ENCODE measurements at regions not wholly inside any gene's neighbourhood (a gene's known extent, or its start where the extent isn't known, plus 50 kb on each side); places are given as distances from the start of the nearest gene placed in this dataset.
"Not testable (repeated sequence)": the region's sequence is repeated elsewhere in the genome, so short reads cannot be mapped to it uniquely, and the experiment has no call there.

DNA sequence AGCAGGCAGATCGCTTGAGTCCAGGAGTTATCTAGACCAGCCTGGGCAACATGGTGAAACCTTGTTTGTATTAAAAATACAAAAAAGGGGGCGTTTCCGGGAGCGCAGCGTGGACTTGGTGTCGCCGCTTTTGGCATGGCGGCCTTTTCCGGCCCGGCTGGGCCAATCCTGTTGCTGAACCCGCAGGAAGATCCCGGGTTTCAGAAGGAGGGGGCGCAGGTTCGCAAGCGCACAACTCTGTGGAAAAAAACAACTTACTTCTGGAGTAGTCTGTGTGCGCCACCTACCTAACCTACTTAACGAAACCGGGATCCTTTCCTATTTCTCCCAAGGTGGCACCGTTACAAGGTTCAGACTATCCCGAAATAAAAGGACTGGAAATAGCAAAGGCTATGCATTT, 198.6 kb downstream of the MSX2 start:
- Histone ChIP-seq H3K4me2 (no peak overlapping the region), H3K9me3 (no peaks in the 10 kb centered on the region)

DNA sequence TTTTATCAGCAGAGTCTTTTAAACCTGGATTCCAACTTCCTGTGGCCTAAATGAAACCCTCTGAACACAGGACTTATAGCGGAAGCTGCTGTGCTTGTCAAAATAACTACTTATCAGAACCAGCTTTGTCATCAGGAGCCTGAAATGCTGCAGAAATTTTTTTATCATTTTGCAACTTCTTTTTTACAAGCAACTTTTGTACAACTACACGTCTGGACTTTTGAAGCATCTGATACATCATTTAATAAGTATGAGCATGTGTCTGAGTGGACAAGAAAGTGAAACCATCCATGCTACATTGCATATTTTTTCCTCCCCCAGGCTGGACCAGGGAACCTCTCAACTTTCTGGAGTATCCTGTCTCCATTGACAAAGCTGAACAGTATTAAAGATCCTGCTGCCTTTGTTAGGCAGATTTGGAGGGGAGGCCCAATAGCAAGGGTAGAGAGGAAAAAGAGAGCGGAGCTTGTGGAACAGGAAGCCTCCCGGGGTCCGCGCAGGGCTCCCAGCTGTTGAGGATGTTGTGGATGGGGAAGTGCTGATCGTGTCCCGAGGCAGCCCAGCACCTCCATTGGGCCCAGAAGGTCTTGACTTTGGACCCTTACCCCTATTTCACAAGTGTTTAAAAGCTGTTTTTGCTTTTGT, 196.6 kb downstream of the MSX2 start:
- Histone ChIP-seq H3K9ac (no peak overlapping the region), H3K27ac (no peak overlapping the region), H4K20me1 (no peaks in the 10 kb centered on the region), H3K4me2 (no peak overlapping the region), H3K27me3 (no peaks in the 10 kb centered on the region), H3K36me3 (no peaks in the 10 kb centered on the region), H3K4me3 (no peak overlapping the region), H3K4me1 (no peaks in the 10 kb centered on the region), H3K9me3 (no peaks in the 10 kb centered on the region)
- no peak for TF ChIP-seq Cebpa-rat (IDR thresholded peaks at IDR 0.05)

More for the DNA sequence above, 198.6 kb downstream of the MSX2 start:
- H3K4me1 ChIP-seq: no peaks in the 10 kb centered on the region
- no peaks in the 10 kb centered on the region for H4K20me1 ChIP-seq
- H3K9ac ChIP-seq: no peak overlapping the region
- H3K27ac ChIP-seq: no peak overlapping the region
- no peaks in the 10 kb centered on the region for H3K27me3 ChIP-seq
- TF ChIP-seq Cebpa-rat (IDR thresholded peaks at IDR 0.05): no peak
- H3K36me3 ChIP-seq: no peaks in the 10 kb centered on the region
- no peak overlapping the region for H3K4me3 ChIP-seq

DNA sequence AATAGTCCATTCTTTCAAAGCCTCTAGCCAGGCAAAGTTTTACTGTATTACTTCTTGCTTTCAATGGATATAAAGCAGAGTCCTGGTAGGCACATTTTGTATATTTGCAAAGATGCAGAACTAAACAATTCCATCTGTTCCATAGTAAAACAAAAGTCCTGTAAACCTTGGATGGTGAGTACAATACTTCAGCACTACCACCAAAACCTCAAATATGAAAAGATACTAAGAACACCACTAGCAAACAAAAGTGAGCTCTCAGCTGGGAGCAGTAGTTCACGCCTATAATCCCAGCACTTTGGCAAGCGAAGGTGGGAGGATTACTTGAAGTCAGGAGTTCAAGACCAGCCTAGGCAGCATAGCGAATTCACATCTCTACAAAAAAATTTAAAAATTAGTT, 195.0 kb downstream of the MSX2 start:
- H3K9ac ChIP-seq: no peak overlapping the region
- H3K4me2 ChIP-seq: no peak overlapping the region
- no peaks in the 10 kb centered on the region for H4K20me1 ChIP-seq
- TF ChIP-seq Cebpa-rat (IDR thresholded peaks at IDR 0.05): no peak
- H3K9me3 ChIP-seq: no peaks in the 10 kb centered on the region
- no peak overlapping the region for H3K27ac ChIP-seq
- H3K4me1 ChIP-seq: no peaks in the 10 kb centered on the region
- H3K4me3 ChIP-seq: no peak overlapping the region
- H3K27me3 ChIP-seq: no peaks in the 10 kb centered on the region
- H3K36me3 ChIP-seq: no peaks in the 10 kb centered on the region

DNA sequence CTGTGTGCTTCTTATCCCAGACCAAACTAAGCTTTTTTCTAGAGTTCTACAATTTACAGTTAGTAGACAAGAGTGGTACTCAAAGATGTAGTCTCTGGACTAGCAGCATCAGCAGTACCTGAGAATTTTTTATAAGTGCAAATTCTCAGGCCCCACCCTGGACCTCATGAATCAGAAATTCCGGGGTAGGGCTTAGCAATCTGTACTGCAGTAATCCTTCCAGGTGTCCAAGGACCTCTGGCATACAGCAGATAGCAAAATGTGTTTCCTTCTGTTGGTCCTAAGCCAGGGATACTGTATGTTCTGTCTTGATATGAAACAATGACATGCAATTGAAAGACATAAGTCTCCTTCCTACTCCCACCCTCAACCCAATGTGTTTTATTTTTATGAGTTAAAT, 194.3 kb downstream of the MSX2 start:
- H3K36me3 ChIP-seq: no peaks in the 10 kb centered on the region
- no peak overlapping the region for H3K4me2 ChIP-seq
- no peaks in the 10 kb centered on the region for H3K27me3 ChIP-seq
- no peaks in the 10 kb centered on the region for H3K4me1 ChIP-seq
- no peaks in the 10 kb centered on the region for H3K9me3 ChIP-seq
- H3K9ac ChIP-seq: no peak overlapping the region
- no peak overlapping the region for H3K4me3 ChIP-seq
- H4K20me1 ChIP-seq: no peaks in the 10 kb centered on the region
- no peak overlapping the region for H3K27ac ChIP-seq
- no peak for TF ChIP-seq Cebpa-rat (IDR thresholded peaks at IDR 0.05)

DNA sequence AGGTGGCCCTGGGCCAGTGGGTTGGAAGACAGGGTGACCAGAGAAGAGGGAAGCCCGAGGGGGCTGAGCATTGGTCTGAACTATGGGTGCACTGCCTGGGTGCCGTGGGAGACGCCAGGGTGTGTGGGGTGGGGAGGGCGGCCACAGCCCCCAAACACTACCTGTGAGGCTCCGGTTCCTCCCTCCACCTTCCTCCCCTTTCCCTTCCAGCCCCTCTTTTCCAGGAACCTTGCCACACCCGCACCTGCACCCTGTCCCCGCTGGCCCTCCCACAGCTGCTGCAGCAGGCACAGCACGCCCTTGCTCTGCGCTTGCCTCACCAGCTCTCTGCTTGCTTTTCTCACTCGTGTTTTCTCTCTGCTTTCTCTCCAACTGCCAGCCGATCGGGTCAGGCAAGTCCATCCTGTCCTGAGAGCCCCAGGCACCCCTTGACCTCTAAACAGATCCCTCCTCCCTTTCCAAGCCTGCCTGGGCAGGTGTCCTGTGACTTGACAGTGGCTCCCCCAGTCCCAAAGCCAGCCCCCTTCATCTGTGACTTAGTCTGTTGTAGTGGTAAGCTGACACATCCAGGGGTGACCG, 193.7 kb downstream of the MSX2 start:
- H3K4me1 ChIP-seq: no peaks in the 10 kb centered on the region
- H3K27ac ChIP-seq: no peak overlapping the region
- no peak overlapping the region for H3K9ac ChIP-seq
- H3K36me3 ChIP-seq: no peaks in the 10 kb centered on the region
- no peaks in the 10 kb centered on the region for H3K27me3 ChIP-seq
- no peak overlapping the region for H3K4me2 ChIP-seq
- no peaks in the 10 kb centered on the region for H3K9me3 ChIP-seq
- no peak for TF ChIP-seq Cebpa-rat (IDR thresholded peaks at IDR 0.05)
- no peak overlapping the region for H3K4me3 ChIP-seq
- H4K20me1 ChIP-seq: no peaks in the 10 kb centered on the region

DNA sequence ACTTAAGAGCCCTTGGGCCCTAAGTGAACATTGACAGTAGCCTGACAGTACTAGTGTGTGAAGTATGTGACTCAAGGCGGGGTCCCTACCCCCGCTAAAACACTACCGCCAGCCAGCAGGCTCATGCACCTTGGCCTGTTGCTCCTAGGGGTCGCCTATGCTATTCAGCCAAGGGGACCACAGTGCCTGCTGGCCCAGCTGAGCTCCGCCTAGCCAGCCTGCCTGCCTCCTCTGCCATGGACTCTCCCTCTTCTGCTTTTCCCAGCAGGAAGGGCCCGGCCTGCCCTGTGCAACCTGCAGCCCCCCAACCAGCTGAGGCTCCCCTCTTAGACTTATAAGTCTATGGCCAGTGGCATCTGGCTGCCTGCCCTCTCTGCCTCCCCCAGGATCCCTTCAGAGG, 193.1 kb downstream of the MSX2 start:
- not testable (repeated sequence) for H3K4me3 ChIP-seq, H3K27ac ChIP-seq, H3K4me2 ChIP-seq, H3K27me3 ChIP-seq, H4K20me1 ChIP-seq, H3K36me3 ChIP-seq, H3K9ac ChIP-seq, H3K9me3 ChIP-seq, H3K4me1 ChIP-seq

DNA sequence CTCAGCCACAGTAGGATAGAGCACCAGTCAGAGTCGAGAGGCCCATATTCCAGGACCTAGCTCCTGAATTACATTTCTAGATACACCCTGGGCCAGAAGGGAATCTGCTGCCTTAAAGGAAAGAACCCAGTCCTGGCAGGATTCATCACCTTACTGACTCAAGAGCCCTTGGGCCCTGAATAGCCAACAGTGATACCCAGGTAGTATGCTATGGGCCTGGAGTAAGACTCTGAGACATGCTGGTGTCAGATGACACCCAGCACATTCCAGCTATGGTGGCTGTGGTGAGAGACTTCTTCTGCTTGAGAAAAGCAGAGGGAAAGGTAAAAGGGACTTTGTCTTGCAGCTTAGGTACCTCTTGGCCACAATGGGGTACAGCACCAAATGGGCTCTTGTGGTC, 192.5 kb downstream of the MSX2 start:
- not testable (repeated sequence) for H3K4me3 ChIP-seq, H4K20me1 ChIP-seq, H3K27me3 ChIP-seq, H3K4me2 ChIP-seq, H3K9ac ChIP-seq, H3K27ac ChIP-seq, H3K9me3 ChIP-seq, H3K4me1 ChIP-seq, H3K36me3 ChIP-seq

DNA sequence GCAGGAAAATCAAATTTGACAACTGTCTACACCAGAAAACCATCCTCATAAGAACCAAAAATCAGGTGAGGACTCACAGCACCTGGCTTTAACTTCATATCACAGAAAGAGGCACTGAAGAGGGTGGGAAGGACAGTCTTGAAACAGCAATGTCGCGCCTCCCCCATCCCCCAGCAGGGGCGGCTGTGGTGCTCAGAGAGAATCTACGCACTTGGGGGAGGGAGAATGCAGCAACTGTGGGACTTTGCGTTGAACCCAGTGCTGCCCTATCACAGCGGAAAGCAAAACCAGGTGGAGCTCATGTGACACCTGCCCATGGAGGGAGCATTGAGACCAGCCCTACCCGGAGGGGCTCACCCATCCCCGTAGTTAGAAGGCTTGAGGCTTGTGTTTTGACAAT, 191.8 kb downstream of the MSX2 start:
- no peak overlapping the region for H3K9ac ChIP-seq

DNA sequence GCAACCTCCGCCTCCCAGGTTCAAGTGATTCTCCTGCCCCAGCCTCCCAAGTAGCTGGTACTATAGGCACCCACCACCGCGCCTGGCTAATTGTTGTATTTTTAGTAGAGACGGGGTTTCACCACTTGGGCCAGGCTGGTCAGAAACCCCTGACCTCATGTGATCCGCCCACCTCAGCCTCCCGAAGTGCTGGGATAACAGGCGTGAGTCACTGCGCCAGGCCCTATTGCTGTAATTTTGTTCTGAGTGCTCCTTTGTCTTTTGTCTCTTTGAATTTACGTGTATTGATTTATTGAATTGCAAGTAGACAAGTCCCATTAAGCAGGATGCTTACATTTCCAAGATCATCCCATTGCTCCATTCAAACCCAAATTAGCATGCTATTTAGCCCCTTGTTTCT, 186.7 kb downstream of the MSX2 start:
- no peak overlapping the region for H3K4me2 ChIP-seq
- H3K27ac ChIP-seq: no peak overlapping the region
- no peak overlapping the region for H3K9ac ChIP-seq
- no peak overlapping the region for H3K4me3 ChIP-seq
- no peaks in the 10 kb centered on the region for H3K36me3 ChIP-seq
- no peaks in the 10 kb centered on the region for H4K20me1 ChIP-seq
- H3K4me1 ChIP-seq: no peaks in the 10 kb centered on the region
- no peaks in the 10 kb centered on the region for H3K27me3 ChIP-seq
- TF ChIP-seq Cebpa-rat (IDR thresholded peaks at IDR 0.05): no peak
- no peaks in the 10 kb centered on the region for H3K9me3 ChIP-seq

More for the DNA sequence above, 191.8 kb downstream of the MSX2 start:
- no peak for TF ChIP-seq Cebpa-rat (IDR thresholded peaks at IDR 0.05)
- no peaks in the 10 kb centered on the region for H4K20me1 ChIP-seq
- H3K4me1 ChIP-seq: no peaks in the 10 kb centered on the region
- no peaks in the 10 kb centered on the region for H3K9me3 ChIP-seq
- no peak overlapping the region for H3K4me3 ChIP-seq
- no peaks in the 10 kb centered on the region for H3K36me3 ChIP-seq
- H3K27ac ChIP-seq: no peak overlapping the region
- H3K27me3 ChIP-seq: no peaks in the 10 kb centered on the region
- no peak overlapping the region for H3K4me2 ChIP-seq

DNA sequence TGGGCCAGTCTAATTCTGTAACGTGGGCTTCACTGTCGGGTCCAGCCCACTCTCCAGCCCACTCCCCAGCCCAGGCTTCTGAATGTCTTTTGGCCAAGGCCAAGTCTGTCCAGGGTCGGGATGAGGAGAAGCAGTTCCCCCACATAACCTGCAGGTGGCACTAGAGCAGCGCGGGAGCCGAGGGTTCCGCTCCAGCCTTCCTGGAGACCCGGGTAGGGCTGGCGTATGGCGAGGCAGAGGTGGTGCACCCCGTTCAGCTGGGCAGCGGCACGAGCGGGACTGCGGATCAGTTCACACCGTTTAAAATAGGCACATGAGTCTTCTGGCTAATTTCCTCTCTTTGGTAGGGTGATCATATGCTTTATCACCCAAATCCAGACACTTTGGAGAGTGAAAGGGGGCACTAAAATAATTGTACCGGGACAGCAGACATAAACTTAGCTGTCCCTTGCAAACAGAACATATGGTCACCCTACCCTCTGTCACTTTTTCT, 185.9 kb downstream of the MSX2 start:
- no peaks in the 10 kb centered on the region for H4K20me1 ChIP-seq
- no peaks in the 10 kb centered on the region for H3K4me1 ChIP-seq
- no peaks in the 10 kb centered on the region for H3K36me3 ChIP-seq
- H3K4me3 ChIP-seq: no peak overlapping the region
- H3K9ac ChIP-seq: no peak overlapping the region
- no peaks in the 10 kb centered on the region for H3K9me3 ChIP-seq
- no peak for TF ChIP-seq Cebpa-rat (IDR thresholded peaks at IDR 0.05)
- no peaks in the 10 kb centered on the region for H3K27me3 ChIP-seq
- H3K4me2 ChIP-seq: peak overlapping the region; percentile 42
- H3K27ac ChIP-seq: no peak overlapping the region
